Mesenteric fat pad (tissue), 1 donor: ENCODE measurements at regions not wholly inside any gene's neighbourhood (a gene's known extent, or its start where the extent isn't known, plus 50 kb on each side); places are given as distances from the start of the nearest gene placed in this dataset.

ENCODE experiments used
- DNase-seq: peaks from one replicate; pipeline ENCODE4 v3.0.0-alpha.2; 2020; ENCODE audit warnings: low spot score
- donor health status: DM: yes; HTN: yes; CAD: no.

DNA sequence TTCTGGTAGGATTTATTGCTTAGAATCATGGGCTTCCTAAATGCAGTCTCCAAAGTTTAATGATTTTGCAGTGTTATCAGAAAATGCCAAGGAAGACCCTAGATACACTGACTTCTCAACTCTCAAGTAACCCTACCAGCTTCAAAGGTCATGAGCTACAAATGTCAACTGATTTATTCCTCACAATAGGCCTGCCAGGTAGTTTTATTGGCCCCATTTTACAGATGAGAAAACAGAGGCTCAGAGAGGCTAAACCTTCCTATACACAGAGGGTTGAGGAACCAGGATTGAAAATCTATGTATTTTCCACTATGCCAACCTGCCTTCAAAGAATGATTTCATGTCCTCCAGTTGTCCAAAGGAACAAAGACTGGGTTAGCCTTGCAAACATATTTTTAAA, 384.4 kb upstream of the POU3F1 start:
- DNase-seq, result no peak

DNA sequence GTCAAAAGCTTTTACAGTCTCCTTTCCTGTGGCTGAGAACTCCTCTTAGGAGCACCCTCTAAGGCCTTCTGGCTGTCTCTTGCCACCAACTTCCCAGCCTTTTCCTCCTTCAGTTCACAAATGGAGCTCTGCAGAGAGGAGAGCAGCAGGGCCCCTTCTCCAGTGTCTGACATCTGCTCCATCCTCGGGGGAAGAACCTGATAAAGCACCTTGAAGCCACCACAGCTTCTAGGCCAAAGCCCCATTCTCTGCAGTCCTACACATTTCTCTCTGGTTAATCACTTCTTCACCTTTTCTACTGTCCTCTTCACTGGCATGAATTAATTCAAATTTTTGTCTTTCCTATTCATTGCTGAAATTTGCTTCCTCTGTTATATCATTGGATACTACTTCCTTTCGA, 378.1 kb upstream of the POU3F1 start:
- DNase-seq, result no peak

DNA sequence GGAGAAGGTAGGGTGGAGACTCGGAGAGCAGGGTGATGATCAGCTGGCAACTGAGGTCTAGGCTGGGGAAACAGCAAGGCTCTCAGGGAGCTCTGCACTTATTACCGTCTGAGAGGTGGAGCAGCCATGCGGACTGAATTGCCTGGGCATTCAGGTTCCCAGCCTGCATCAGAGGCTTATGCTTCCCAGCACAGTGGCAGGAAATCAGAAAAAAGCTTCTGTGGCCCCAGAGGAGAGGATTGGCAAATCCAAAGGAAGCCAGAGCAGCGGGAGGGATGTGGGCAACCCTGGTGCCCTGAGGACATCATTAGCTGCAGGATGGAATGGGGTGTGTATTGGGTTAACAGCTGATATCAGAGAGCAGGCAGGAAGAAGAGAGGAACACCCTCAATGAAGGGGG, 374.1 kb upstream of the POU3F1 start:
- no peak for DNase-seq

DNA sequence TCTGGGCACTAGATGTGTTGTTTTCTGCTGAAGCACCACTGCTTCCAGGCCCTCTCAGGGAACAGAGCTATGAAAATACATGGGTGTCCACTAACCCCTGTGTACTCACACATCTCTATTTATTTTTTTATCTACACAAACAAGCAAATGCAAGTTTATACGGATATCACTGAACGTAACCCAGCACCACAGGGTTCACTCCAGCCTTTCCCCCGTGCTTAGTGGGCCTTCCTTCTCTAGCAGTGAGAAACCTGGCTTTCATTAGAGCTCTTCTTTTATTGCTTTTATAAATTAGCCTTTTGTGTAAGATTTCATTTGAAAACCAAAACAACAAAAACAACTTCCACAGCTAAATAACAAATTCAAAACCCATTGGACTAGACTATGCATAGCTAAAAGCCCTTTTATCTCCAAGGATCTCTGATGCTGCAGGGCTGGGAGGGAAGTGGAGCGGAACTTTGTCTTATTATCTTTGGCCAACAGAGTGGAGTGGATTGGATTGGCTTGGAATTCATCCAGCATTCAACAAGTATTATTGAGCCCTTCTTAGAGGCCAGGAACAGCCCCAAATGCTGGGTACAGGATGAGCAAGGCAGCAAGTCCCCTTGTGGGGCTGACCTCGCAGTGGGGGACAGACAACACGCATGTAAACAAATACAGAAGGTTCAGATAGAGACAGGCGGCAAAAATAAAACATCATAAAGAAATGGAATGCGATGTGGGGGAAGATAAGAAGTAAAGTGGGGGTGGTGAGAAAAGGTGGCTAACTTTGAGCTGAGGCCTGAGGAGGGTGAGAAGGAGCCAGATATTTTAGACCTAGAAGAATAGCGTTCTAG, 371.8 kb upstream of the POU3F1 start:
- DNase-seq, result no peak

GRCh38 chr1:38403667-38404066, 357.1 kb upstream of the POU3F1 start:
- no peak for DNase-seq

- no peak for DNase-seq
Observed at GRCh38 chr1:38402230-38402815, 355.7 kb upstream of the POU3F1 start.

- DNase-seq, result no peak
Observed at GRCh38 chr1:38396606-38397005, 350.0 kb upstream of the POU3F1 start.

DNA sequence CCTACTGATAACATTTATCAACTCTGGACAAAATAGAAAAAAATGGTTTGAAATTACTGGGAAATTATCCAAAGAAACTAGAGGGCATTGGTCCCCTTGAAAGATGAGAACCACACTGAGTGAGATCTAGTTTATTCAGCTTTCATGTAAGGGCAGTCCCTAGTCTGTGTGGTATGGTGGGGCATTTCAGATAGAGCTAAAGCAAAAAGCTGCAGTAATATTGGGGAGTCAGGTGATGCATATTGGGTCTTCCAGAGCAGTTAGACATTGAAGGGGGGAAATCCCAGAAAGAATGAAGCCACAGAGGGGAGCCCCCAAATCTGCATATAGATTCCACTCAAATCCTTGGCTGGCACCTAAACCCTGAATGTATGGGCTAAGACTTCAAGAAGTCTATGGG, 347.7 kb upstream of the POU3F1 start:
- DNase-seq, result no peak

- no peak for DNase-seq
Observed at GRCh38 chr1:38392861-38393260, 346.3 kb upstream of the POU3F1 start.

- DNase-seq, result no peak
Observed at GRCh38 chr1:38381256-38381655, 334.7 kb upstream of the POU3F1 start.

DNA sequence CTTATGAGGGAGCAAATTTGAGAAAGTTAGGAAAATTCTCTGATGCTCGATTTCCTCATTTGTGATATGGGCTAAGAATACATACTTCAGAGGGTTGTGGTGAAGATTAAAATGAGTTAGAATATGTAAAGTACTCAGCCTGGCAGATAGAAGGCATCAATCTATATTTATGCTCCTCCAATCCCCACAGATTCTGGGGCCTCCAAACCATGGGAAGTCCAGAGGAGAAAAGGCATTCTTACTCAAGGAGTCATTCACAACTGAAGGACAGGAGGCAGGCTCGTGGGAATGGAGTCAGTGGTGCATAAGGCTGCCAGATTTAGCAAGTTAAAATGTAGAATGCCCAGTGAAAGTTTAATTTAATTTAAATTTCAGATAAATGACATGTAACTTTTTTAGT, 330.0 kb upstream of the POU3F1 start:
- DNase-seq, result no peak

GRCh38 chr1:38375035-38375434, 328.4 kb upstream of the POU3F1 start:
- DNase-seq, result no peak

DNA sequence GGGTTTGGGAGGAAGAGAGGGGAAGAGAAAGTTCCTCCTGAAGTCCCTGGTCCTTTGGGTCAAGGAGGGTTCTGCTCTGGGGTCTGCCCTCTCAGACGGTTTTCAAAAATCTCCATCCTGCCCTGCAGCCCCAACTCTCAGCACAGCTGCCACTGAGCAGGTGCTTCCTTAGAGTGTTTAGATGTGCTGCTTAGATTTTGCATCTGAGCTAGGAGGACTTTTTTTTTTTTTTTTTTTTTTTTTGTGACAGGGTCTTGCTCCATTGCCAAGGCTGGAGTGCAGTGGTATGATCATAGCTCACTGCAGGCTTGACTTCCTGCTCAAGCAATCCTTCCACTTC, 324.9 kb upstream of the POU3F1 start:
- no peak for DNase-seq

- no peak for DNase-seq
Observed at GRCh38 chr1:38370716-38371504, 324.3 kb upstream of the POU3F1 start.

DNA sequence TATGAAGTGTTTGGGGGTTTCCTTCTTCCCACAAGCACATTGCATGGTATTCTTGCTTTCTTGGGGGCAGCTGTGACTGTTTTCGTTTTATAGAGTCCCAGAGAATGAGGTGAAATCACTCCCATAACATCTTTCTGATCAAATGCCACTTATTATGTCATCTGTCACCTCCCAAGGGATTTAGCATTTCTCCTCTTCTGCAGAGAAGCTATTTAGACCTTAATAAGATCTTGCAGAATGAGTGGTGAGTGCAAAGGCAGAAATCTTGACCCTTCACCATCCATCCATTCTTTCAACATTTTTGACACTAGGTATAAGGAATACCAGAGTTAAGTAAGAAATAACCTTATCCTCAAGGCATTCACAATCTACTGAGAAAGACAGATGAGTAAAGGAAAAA, 318.6 kb upstream of the POU3F1 start:
- no peak for DNase-seq

DNA sequence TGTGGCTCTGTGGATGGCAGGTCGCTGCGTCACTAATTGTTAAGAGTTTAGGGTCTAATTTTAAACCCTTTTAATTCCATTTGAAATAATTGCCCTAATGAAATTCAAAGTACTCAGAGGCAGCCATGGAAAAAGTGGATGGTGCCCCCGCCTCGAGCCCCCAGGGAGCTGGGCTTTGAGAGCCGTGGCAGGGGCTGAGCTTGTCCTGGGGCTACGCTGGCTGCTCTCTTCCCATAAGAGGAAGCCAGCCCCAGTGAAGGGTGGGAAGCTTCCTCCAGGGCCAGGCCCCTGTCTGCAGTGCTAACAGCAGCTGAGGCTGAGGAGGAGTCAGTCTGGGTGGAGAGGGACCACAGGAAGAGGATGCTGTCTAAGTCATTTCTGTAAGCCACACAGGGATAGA, 315.0 kb upstream of the POU3F1 start:
- DNase-seq, result no peak

DNA sequence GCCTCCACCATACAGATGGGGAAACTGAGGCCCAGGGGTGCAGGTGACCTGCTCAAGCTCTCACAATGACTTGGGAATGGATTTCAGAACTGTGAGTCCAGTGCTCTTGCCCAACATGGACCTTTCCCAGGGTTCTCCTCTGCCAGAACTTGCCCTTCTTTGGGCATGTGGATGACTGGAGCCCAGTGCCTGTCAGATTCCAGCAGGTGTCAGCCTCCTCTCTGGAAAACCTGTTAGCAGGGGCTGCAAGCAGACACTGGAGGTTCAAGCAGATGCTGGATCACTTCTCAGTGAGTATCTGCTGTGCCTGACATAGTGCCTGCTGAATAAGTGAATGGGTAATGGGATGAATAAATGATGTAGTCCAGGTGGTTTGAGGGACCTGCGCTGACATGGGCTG, 314.2 kb upstream of the POU3F1 start:
- DNase-seq, result no peak

DNA sequence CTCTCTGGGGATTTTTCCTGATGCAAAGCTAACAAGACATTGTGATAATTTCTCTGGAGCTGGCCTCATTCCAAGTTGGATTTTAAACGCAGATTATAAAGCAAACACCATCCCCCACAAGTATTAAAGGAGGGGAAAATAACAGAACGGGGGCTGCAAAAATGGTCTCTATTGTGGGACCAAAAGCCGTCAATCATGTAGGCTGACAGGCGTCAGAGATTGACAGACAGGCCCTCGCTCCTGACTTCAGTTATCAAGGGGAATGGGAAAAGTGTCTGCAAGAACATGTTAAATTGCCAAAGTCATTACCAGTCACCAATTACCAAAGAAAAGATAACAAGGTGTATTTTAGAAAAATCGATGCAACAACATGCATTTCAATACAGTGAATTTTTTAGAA, 307.4 kb upstream of the POU3F1 start:
- DNase-seq, result no peak

DNA sequence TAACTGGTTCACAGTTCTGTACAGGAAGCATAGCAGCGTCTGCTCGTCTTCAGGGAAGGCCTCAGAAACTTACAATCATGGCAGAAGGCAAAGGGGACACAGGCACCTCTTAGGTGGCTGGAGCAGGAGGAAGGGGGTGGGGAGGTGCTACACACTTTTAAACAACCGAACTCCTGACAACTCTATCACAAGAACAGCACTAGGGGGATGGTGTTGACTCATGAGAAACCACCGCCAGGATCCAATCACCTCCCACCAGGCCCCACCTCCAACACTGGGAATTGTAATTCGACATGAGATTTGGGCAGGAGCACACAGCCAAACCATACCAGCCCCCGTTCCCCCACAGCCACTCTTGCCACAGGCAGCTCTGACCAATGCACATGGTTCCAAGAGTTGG, 306.3 kb upstream of the POU3F1 start:
- no peak for DNase-seq

DNA sequence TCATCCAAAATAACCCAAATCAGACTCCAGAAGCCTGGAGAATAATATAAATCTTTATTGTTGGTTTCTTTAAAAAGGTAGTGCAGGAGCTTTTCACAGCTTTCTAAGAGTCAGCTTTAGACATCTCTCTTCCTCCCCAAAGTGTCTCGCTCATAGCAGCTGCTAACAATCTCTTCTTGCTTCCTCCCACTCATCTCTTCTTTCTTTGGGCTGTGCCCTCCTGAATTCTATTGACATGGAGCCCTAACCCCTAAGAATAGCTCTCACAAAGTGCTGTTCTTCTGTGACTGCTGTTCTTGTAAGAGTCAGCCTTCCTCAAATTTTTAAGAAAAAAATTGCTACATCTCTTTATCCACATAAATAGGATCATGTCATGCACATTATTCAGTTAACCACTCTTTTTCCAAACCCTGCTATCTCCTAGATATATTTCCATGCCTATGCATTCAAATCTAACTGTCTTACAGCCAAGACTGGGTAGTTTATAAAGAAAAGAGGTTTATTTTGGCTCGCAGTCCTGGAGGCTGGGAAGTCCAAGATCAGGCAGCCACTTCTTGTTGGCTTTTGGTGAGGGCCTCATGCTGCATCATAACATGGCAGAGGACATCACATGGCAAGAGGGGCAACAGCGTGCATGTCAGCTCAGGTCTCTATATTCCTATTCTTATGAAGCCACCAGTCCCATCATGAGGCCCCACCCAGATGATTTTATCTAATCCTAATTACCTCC, 301.0 kb upstream of the POU3F1 start:
- DNase-seq, result no peak

DNA sequence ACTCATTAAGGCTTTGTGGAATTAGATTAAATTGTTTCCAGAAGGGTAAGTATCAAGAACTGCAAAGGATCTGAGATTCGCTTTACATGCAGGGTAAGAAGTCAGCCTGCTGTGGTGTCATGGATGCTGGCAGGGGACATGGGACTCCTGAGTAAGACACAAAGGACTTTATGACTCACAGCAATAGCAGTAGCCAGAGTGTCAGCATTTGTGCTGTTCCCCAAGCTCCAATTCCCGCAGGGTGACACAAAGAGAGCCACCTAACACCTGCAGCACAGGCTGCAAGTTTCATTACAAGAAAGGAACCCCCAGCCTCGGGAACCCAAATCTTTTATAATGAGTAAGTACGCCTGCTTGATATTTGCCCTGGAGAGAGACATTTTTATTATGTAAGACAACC, 298.1 kb upstream of the POU3F1 start:
- DNase-seq, result no peak

DNA sequence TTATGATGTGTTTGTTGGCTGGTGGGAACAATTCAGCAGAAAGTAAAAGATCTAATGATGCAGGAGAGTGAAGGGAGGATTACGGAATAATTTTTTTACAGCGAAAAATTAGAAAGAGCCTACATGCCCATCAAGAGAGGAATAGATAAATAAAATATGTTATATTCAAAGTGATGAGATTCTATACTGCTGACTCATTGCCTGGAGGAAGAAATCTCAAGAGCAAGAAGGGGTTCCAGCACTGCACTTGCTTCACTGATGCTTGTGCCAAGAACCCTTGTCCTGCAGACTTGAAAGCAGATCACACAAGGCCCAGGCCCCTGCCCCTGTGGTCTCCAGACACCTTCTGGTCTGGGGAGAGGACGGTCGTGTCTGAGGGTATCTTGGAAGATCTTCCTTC, 295.1 kb upstream of the POU3F1 start:
- no peak for DNase-seq
